Keratinocyte (primary cell): ENCODE measurements at regions not wholly inside any gene's neighbourhood (a gene's known extent, or its start where the extent isn't known, plus 50 kb on each side); places are given as distances from the start of the nearest gene placed in this dataset.

Experiments used
- DNase-seq: peaks from one replicate; pipeline ENCODE4 v3.0.0-alpha.2; 2011; ENCODE audit warnings: low read depth, missing footprints, low spot score
- FAIRE-seq: peaks from 2 replicates; lab custom pipeline; 2011; peaks lifted over from hg19 to GRCh38; lab: Jason Lieb, UNC
- H2AFZ ChIP-seq: 2 replicates; pipeline ENCODE4 v1.6.0; 2012; ENCODE audit warnings: low read length, control low read depth, inconsistent platforms; ENCODE audit not compliant: control insufficient read depth
- H3K27ac ChIP-seq: 2 replicates; pipeline ENCODE4 v1.5.1; 2011; ENCODE audit warnings: low read length; ENCODE audit not compliant: control insufficient read depth, insufficient read depth
- H3K27me3 ChIP-seq: 3 replicates; pipeline ENCODE4 v1.6.0; 2011; ENCODE audit warnings: low read length; ENCODE audit not compliant: control insufficient read depth, insufficient read depth; ENCODE audit errors: extremely low read depth
- H3K36me3 ChIP-seq, 2 experiments: 2 replicates in 1 of 2; 3 replicates in 1 of 2; pipeline ENCODE4 v1.5.1; 2011; ENCODE audit warnings: low read length in 2 of 2, mild to moderate bottlenecking in 1 of 2; ENCODE audit not compliant: control insufficient read depth in 2 of 2, insufficient read depth in 2 of 2; ENCODE audit errors: extremely low read depth in 1 of 2
- H3K4me1 ChIP-seq: 3 replicates; pipeline ENCODE4 v1.5.1; 2011; ENCODE audit warnings: low read length; ENCODE audit not compliant: control insufficient read depth, insufficient read depth; ENCODE audit errors: extremely low read depth
- H3K4me2 ChIP-seq: 3 replicates; pipeline ENCODE4 v1.6.0; 2011; ENCODE audit warnings: low read depth, low read length; ENCODE audit not compliant: control insufficient read depth, insufficient read depth; ENCODE audit errors: extremely low read depth
- H3K4me3 ChIP-seq, 3 experiments: fragments of 200-600 bp in 1 of 3; sonication (generic) in 1 of 3; 2 replicates in 2 of 3; 3 replicates in 1 of 3; pipeline ENCODE4 v1.5.1; 2011 to 2016; ENCODE audit warnings: low read length in 3 of 3, mild to moderate bottlenecking in 3 of 3, control low read depth in 2 of 3, inconsistent platforms in 1 of 3, low read depth in 1 of 3, mixed read lengths in 1 of 3, mixed run types in 1 of 3, moderate library complexity in 1 of 3; ENCODE audit not compliant: control insufficient read depth in 2 of 3, insufficient read depth in 2 of 3; ENCODE audit errors: extremely low read depth in 1 of 3
- H3K79me2 ChIP-seq: 2 replicates; pipeline ENCODE4 v1.6.0; 2012; ENCODE audit warnings: low read length; ENCODE audit not compliant: control insufficient read depth, insufficient read depth
- H3K9ac ChIP-seq: 3 replicates; pipeline ENCODE4 v1.6.0; 2011; ENCODE audit warnings: low read length; ENCODE audit not compliant: control insufficient read depth, insufficient read depth; ENCODE audit errors: extremely low read depth
- H3K9me1 ChIP-seq: 3 replicates; pipeline ENCODE4 v1.6.0; 2011; ENCODE audit warnings: low read length; ENCODE audit not compliant: control insufficient read depth, insufficient read depth; ENCODE audit errors: extremely low read depth
- H3K9me3 ChIP-seq: 2 replicates; pipeline ENCODE4 v1.5.1; 2012; ENCODE audit warnings: low read depth, low read length; ENCODE audit not compliant: control insufficient read depth
- H4K20me1 ChIP-seq: 3 replicates; pipeline ENCODE4 v1.6.0; 2011; ENCODE audit warnings: low read length; ENCODE audit not compliant: control insufficient read depth, insufficient read depth; ENCODE audit errors: extremely low read depth
- CTCF ChIP-seq, 3 experiments: IDR thresholded peaks in 1 of 3; conservative IDR thresholded peaks in 1 of 3; optimal IDR thresholded peaks in 1 of 3; 2 replicates in 2 of 3; 3 replicates in 1 of 3; pipeline versions ENCODE3 to v1.5.1; 2011; ENCODE audit warnings: low read length in 3 of 3, mild to moderate bottlenecking in 3 of 3, moderate library complexity in 2 of 3, control low read depth in 1 of 3, inconsistent platforms in 1 of 3; ENCODE audit not compliant: insufficient read depth in 2 of 3; ENCODE audit errors: extremely low read depth in 1 of 3
- EZH2 ChIP-seq: IDR thresholded peaks from one replicate; pipeline ENCODE4 v1.6.1; 2012; ENCODE audit warnings: inconsistent platforms, mild to moderate bottlenecking, low read length, moderate library complexity
- dilution Hi-C: fragments of 300-500 bp; cut with MboI; formaldehyde crosslinking; loops from one replicate; pipeline ENCODE4 v1.7.0; 2020; ENCODE audit warnings: low sequenced_read_pairs; ENCODE audit not compliant: extremely low pct_ligation_motif_present

GRCh38 chr7:69018200-69018599 lies 580.1 kb upstream of the AUTS2 start:
- H2AFZ ChIP-seq, result no peak overlapping the region
- no peak overlapping the region for H3K27ac ChIP-seq
- FAIRE-seq (no peak), DNase-seq (no peak)
- H3K79me2 ChIP-seq, result no peaks in the 10 kb centered on the region
- H3K4me3 ChIP-seq, result no peak overlapping the region
- dilution Hi-C loops, result no loop called here
- no peaks in the 10 kb centered on the region for H3K9me1 ChIP-seq
- H3K4me1 ChIP-seq, result no peaks in the 10 kb centered on the region
- H3K36me3 ChIP-seq, result no peaks in the 10 kb centered on the region
- no peaks in the 10 kb centered on the region for H3K27me3 ChIP-seq
- TF ChIP-seq EZH2, result no peak
- TF ChIP-seq CTCF (optimal IDR thresholded peaks at IDR 0.05 in 1 of 3, IDR thresholded peaks at IDR 0.05 in 1 of 3, conservative IDR thresholded peaks at IDR 0.05 in 1 of 3; ENCODE audit: extremely low read depth in 1 of 3, insufficient read depth in 2 of 3, low read length in 3 of 3), result peak in 1 of 3 experiments; percentile 41
- H3K4me2 ChIP-seq, result no peak overlapping the region
- no peaks in the 10 kb centered on the region for H3K9me3 ChIP-seq
- H3K9ac ChIP-seq, result no peak overlapping the region
- H4K20me1 ChIP-seq, result no peaks in the 10 kb centered on the region

GRCh38 chr7:69019437-69019836 lies 578.8 kb upstream of the AUTS2 start:
- dilution Hi-C loops, result no loop called here
- FAIRE-seq, result no peak
- H3K27ac ChIP-seq, result no peak overlapping the region
- no peaks in the 10 kb centered on the region for H3K36me3 ChIP-seq
- no peaks in the 10 kb centered on the region for H3K79me2 ChIP-seq
- no peak for TF ChIP-seq EZH2
- no peak for TF ChIP-seq CTCF (optimal IDR thresholded peaks at IDR 0.05 in 1 of 3, IDR thresholded peaks at IDR 0.05 in 1 of 3, conservative IDR thresholded peaks at IDR 0.05 in 1 of 3; ENCODE audit: extremely low read depth in 1 of 3, insufficient read depth in 2 of 3, low read length in 3 of 3)
- H4K20me1 ChIP-seq, result no peaks in the 10 kb centered on the region
- H2AFZ ChIP-seq, result no peak overlapping the region
- DNase-seq, result no peak
- no peaks in the 10 kb centered on the region for H3K9me1 ChIP-seq
- no peak overlapping the region for H3K4me3 ChIP-seq
- no peak overlapping the region for H3K9ac ChIP-seq
- H3K27me3 ChIP-seq, result no peaks in the 10 kb centered on the region
- no peaks in the 10 kb centered on the region for H3K4me1 ChIP-seq
- no peaks in the 10 kb centered on the region for H3K9me3 ChIP-seq
- no peak overlapping the region for H3K4me2 ChIP-seq
